ENCODE measurements at regions not wholly inside any gene's neighbourhood (a gene's known extent, or its start where the extent isn't known, plus 50 kb on each side); places are given as distances from the start of the nearest gene placed in this dataset.
A peak's percentile ranks its signal among the peaks of the same experiment; 100 is the strongest.

- WGBS, 2 experiments (ENCODE audit: low coverage in 1 of 2, low lambda C conversion rate in 2 of 2, missing lambda C conversion rate in 2 of 2), result 63 to 67% methylated on average over 7 of the region's 7 CpGs
- Histone ChIP-seq H3K79me2 (ENCODE audit: insufficient read depth) (no peaks in the 10 kb centered on the region), H3F3A (ENCODE audit: insufficient read depth) (no peaks in the 10 kb centered on the region), H3K27me3 (replicated peaks; ENCODE audit: insufficient read depth) (no peaks in the 10 kb centered on the region), H3K4me2 (ENCODE audit: unreplicated experiment) (no peak overlapping the region), H3K9me2 (ENCODE audit: insufficient read depth) (no peaks in the 10 kb centered on the region), H3K36me3 (ENCODE audit: low read depth) (no peaks in the 10 kb centered on the region), H2AFZ (no peak overlapping the region), H4K20me1 (ENCODE audit: insufficient read depth) (no peaks in the 10 kb centered on the region), H3K27ac (no peak overlapping the region), H3K4me1 (ENCODE audit: insufficient read depth) (no peaks in the 10 kb centered on the region), H3K9ac (no peak overlapping the region), H3K4me3 (no peak overlapping the region), H3K9me3 (ENCODE audit: low read depth) (peaks cover 8% of the 10 kb centered on the region)
- DNase-seq, result no peak
- TF ChIP-seq EZH2 (IDR thresholded peaks at IDR 0.05; ENCODE audit: insufficient read depth, poor library complexity, severe bottlenecking) (no peak), EZH2phosphoT487 (IDR thresholded peaks at IDR 0.05; ENCODE audit: insufficient read depth, low read depth) (no peak)
- in situ Hi-C loops (cut with MboI), result no loop called here
Measured at GRCh38 chr6:22036275-22036674, 260.6 kb downstream of the PRL start.

DNA sequence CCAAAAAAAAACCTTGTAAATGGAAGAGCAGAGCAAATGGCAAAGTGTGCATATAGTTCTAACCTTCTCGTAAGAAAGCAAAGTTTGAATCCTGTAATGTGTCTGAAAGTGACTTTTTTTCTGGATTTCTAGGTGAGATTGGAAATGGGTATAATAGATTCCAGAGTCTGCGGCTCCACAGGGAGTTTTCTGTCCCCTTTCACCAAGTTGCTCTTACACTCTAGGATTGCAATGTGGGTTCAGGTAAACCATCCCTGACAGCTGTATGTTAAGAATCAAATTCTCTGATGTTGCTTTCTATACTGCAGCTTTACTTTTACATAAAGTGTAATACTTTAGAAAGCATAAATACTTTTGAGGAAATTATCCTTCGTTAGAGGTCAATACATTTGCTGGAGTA is 260.1 kb downstream of the PRL start:
- TF ChIP-seq EZH2 (IDR thresholded peaks at IDR 0.05; ENCODE audit: insufficient read depth, poor library complexity, severe bottlenecking) (no peak), EZH2phosphoT487 (IDR thresholded peaks at IDR 0.05; ENCODE audit: insufficient read depth, low read depth) (no peak)
- Histone ChIP-seq H3K9ac (no peak overlapping the region), H3K27ac (no peak overlapping the region), H4K20me1 (ENCODE audit: insufficient read depth) (no peaks in the 10 kb centered on the region), H3K9me3 (ENCODE audit: low read depth) (peaks cover 8% of the 10 kb centered on the region), H3K79me2 (ENCODE audit: insufficient read depth) (no peaks in the 10 kb centered on the region), H2AFZ (no peak overlapping the region), H3K9me2 (ENCODE audit: insufficient read depth) (no peaks in the 10 kb centered on the region), H3K4me3 (no peak overlapping the region), H3F3A (ENCODE audit: insufficient read depth) (peaks cover 4% of the 10 kb centered on the region; the same call in 1 of the 2 replicates), H3K4me1 (ENCODE audit: insufficient read depth) (peaks cover 4% of the 10 kb centered on the region), H3K36me3 (ENCODE audit: low read depth) (no peaks in the 10 kb centered on the region), H3K4me2 (ENCODE audit: unreplicated experiment) (no peak overlapping the region), H3K27me3 (replicated peaks; ENCODE audit: insufficient read depth) (no peaks in the 10 kb centered on the region)
- 68 to 78% methylated on average over 3 of the region's 3 CpGs for WGBS, 2 experiments (ENCODE audit: low coverage in 1 of 2, low lambda C conversion rate in 2 of 2, missing lambda C conversion rate in 2 of 2)
- in situ Hi-C loops (cut with MboI), result no loop called here
- no peak for DNase-seq

GRCh38 chr6:22041797-22042480 is 254.9 kb downstream of the PRL start:
- Histone ChIP-seq H3F3A (ENCODE audit: insufficient read depth) (peaks cover 4% of the 10 kb centered on the region; the same call in 1 of the 2 replicates), H3K27ac (peak overlapping the region; percentile 51), H2AFZ (peak overlapping the region; percentile 50; the same call in 1 of the 2 replicates), H3K4me1 (ENCODE audit: insufficient read depth) (peaks cover 9% of the 10 kb centered on the region), H3K4me3 (no peak overlapping the region), H3K9ac (no peak overlapping the region), H4K20me1 (ENCODE audit: insufficient read depth) (no peaks in the 10 kb centered on the region), H3K79me2 (ENCODE audit: insufficient read depth) (no peaks in the 10 kb centered on the region), H3K9me2 (ENCODE audit: insufficient read depth) (no peaks in the 10 kb centered on the region), H3K9me3 (ENCODE audit: low read depth) (peaks cover 8% of the 10 kb centered on the region), H3K4me2 (ENCODE audit: unreplicated experiment) (no peak overlapping the region), H3K36me3 (ENCODE audit: low read depth) (no peaks in the 10 kb centered on the region), H3K27me3 (replicated peaks; ENCODE audit: insufficient read depth) (no peaks in the 10 kb centered on the region)
- peak; percentile 85 for DNase-seq
- in situ Hi-C loops (cut with MboI), result no loop called here
- TF ChIP-seq EZH2 (IDR thresholded peaks at IDR 0.05; ENCODE audit: insufficient read depth, poor library complexity, severe bottlenecking), result no peak
- TF ChIP-seq EZH2phosphoT487 (IDR thresholded peaks at IDR 0.05; ENCODE audit: insufficient read depth, low read depth), result no peak
- WGBS, 2 experiments (ENCODE audit: low coverage in 1 of 2, low lambda C conversion rate in 2 of 2, missing lambda C conversion rate in 2 of 2), result 3 to 6% methylated on average over 2 to 3 of the region's 3 CpGs

GRCh38 chr6:22042706-22043105 is 254.1 kb downstream of the PRL start:
- Histone ChIP-seq H3K79me2 (ENCODE audit: insufficient read depth) (no peaks in the 10 kb centered on the region), H3K4me2 (ENCODE audit: unreplicated experiment) (no peak overlapping the region), H3K4me1 (ENCODE audit: insufficient read depth) (peaks cover 9% of the 10 kb centered on the region), H4K20me1 (ENCODE audit: insufficient read depth) (no peaks in the 10 kb centered on the region), H3K9me2 (ENCODE audit: insufficient read depth) (no peaks in the 10 kb centered on the region), H3K27me3 (replicated peaks; ENCODE audit: insufficient read depth) (no peaks in the 10 kb centered on the region), H3F3A (ENCODE audit: insufficient read depth) (peaks cover 4% of the 10 kb centered on the region; the same call in 1 of the 2 replicates), H3K9me3 (ENCODE audit: low read depth) (peaks cover 8% of the 10 kb centered on the region), H2AFZ (peak overlapping the region; percentile 47; the same call in 1 of the 2 replicates), H3K4me3 (no peak overlapping the region), H3K27ac (0 out of 2 replicates have a peak overlapping the region, but pooled peaks have one; percentile 51), H3K9ac (no peak overlapping the region), H3K36me3 (ENCODE audit: low read depth) (no peaks in the 10 kb centered on the region)
- peak; percentile 9 for DNase-seq
- TF ChIP-seq EZH2phosphoT487 (IDR thresholded peaks at IDR 0.05; ENCODE audit: insufficient read depth, low read depth) (no peak), EZH2 (IDR thresholded peaks at IDR 0.05; ENCODE audit: insufficient read depth, poor library complexity, severe bottlenecking) (no peak)
- in situ Hi-C loops (cut with MboI), result no loop called here
